HL-60 (cell line): ENCODE measurements at regions not wholly inside any gene's neighbourhood (a gene's known extent, or its start where the extent isn't known, plus 50 kb on each side); places are given as distances from the start of the nearest gene placed in this dataset.

ENCODE experiments used
- CTCF ChIP-seq: IDR thresholded peaks from one replicate; pipeline ENCODE4 v1.5.1; 2011; ENCODE audit warnings: low read length, control low read depth, inconsistent platforms; ENCODE audit not compliant: insufficient read depth
- GABPA ChIP-seq: IDR thresholded peaks from 2 replicates; pipeline ENCODE4 v1.6.1; 2012; ENCODE audit warnings: low read depth
- POLR2AphosphoS5 ChIP-seq: IDR thresholded peaks from 2 replicates; pipeline ENCODE4 v1.6.1; 2012; ENCODE audit warnings: low read depth
- SPI1 ChIP-seq: IDR thresholded peaks from 2 replicates; pipeline ENCODE4 v1.6.1; 2012; ENCODE audit warnings: low read depth, mild to moderate bottlenecking, borderline replicate concordance
- TF ChIP-seq, protein P1 (sequence below): IDR thresholded peaks from 2 replicates; pipeline ENCODE4 v1.6.1; 2012; ENCODE audit warnings: low read depth; ENCODE audit not compliant: insufficient replicate concordance

GRCh38 chr3:77906102-77906709 lies 866.3 kb downstream of the ROBO2 start:
- TF ChIP-seq POLR2AphosphoS5 (no peak), CTCF (no peak), SPI1 (no peak), GABPA (no peak)
- TF ChIP-seq, protein P1, sequence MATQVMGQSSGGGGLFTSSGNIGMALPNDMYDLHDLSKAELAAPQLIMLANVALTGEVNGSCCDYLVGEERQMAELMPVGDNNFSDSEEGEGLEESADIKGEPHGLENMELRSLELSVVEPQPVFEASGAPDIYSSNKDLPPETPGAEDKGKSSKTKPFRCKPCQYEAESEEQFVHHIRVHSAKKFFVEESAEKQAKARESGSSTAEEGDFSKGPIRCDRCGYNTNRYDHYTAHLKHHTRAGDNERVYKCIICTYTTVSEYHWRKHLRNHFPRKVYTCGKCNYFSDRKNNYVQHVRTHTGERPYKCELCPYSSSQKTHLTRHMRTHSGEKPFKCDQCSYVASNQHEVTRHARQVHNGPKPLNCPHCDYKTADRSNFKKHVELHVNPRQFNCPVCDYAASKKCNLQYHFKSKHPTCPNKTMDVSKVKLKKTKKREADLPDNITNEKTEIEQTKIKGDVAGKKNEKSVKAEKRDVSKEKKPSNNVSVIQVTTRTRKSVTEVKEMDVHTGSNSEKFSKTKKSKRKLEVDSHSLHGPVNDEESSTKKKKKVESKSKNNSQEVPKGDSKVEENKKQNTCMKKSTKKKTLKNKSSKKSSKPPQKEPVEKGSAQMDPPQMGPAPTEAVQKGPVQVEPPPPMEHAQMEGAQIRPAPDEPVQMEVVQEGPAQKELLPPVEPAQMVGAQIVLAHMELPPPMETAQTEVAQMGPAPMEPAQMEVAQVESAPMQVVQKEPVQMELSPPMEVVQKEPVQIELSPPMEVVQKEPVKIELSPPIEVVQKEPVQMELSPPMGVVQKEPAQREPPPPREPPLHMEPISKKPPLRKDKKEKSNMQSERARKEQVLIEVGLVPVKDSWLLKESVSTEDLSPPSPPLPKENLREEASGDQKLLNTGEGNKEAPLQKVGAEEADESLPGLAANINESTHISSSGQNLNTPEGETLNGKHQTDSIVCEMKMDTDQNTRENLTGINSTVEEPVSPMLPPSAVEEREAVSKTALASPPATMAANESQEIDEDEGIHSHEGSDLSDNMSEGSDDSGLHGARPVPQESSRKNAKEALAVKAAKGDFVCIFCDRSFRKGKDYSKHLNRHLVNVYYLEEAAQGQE = no peak
